Astrocyte of the spinal cord (primary cell): ENCODE measurements at regions not wholly inside any gene's neighbourhood (a gene's known extent, or its start where the extent isn't known, plus 50 kb on each side); places are given as distances from the start of the nearest gene placed in this dataset.
"Not testable (repeated sequence)": the region's sequence is repeated elsewhere in the genome, so short reads cannot be mapped to it uniquely, and the experiment has no call there.

Experiments used
- DNase-seq: peaks from one replicate; pipeline ENCODE4 v3.0.0; 2011; ENCODE audit warnings: low read depth, low spot score
- H3K4me3 ChIP-seq: 2 replicates; pipeline ENCODE4 v1.5.1; 2011; ENCODE audit warnings: low read depth, mild to moderate bottlenecking, low read length, moderate library complexity
- in situ Hi-C: cut with HindIII; loops from 2 replicates; pipeline ENCODE4 v1.10.0; 2017; ENCODE audit warnings: low sequenced_read_pairs
- TF ChIP-seq, protein P1 (sequence below): IDR thresholded peaks from 2 replicates; pipeline ENCODE4 v1.5.1; 2012; ENCODE audit warnings: low read depth, mild to moderate bottlenecking, low read length, inconsistent platforms

DNA sequence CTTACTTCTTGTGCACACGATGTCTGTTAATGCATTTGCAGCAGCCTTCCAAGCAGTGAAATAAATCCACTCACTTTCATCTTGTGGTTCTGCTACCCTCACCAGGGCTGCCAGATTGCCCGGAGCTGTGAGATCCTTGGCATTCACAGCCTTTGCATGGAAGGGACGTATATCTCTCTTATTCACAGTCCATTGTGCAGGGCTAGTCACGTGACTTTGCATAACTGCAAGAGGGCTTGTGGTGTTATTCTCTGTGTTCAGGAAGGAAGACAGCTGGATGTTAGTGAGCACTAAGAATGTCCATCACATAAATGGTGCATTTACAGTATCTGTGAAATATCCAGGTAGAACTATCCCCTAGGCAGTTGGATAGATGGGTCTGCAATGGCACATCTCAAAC, 96.5 kb upstream of the BEND4 start:
- TF ChIP-seq, protein P1, sequence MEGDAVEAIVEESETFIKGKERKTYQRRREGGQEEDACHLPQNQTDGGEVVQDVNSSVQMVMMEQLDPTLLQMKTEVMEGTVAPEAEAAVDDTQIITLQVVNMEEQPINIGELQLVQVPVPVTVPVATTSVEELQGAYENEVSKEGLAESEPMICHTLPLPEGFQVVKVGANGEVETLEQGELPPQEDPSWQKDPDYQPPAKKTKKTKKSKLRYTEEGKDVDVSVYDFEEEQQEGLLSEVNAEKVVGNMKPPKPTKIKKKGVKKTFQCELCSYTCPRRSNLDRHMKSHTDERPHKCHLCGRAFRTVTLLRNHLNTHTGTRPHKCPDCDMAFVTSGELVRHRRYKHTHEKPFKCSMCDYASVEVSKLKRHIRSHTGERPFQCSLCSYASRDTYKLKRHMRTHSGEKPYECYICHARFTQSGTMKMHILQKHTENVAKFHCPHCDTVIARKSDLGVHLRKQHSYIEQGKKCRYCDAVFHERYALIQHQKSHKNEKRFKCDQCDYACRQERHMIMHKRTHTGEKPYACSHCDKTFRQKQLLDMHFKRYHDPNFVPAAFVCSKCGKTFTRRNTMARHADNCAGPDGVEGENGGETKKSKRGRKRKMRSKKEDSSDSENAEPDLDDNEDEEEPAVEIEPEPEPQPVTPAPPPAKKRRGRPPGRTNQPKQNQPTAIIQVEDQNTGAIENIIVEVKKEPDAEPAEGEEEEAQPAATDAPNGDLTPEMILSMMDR, result no peak
- no peak overlapping the region for H3K4me3 ChIP-seq
- no peak for DNase-seq
- in situ Hi-C loops, result no loop called here

GRCh38 chr4:42252315-42252714, 99.9 kb upstream of the BEND4 start:
- no peak for DNase-seq
- in situ Hi-C loops, result no loop called here
- no peak overlapping the region for H3K4me3 ChIP-seq
- TF ChIP-seq, protein P1, result no peak

DNA sequence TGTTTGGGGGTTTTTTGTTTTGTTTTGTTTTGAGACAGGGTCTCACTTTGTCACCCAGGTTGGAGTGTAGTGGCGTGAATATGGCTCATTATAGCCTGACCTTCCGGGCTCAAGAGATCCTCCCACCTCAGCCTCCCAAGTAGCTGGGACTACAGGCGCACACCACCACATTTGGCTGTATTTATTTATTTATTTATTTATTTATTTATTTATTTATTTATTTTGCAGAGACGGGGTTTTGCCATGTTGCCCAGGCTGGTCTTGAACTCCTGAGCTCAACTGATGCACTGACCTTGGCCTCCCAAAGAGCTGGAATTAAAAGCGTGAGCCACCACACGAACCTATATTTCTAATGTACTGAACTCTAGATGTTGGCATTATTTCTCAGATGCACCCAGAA, 105.2 kb upstream of the BEND4 start:
- H3K4me3 ChIP-seq, in situ Hi-C loops, DNase-seq: not testable (repeated sequence)

GRCh38 chr4:42262701-42263490, 110.4 kb upstream of the BEND4 start:
- TF ChIP-seq, protein P1, result no peak
- H3K4me3 ChIP-seq, result no peak overlapping the region
- in situ Hi-C loops, result no loop called here
- no peak for DNase-seq

DNA sequence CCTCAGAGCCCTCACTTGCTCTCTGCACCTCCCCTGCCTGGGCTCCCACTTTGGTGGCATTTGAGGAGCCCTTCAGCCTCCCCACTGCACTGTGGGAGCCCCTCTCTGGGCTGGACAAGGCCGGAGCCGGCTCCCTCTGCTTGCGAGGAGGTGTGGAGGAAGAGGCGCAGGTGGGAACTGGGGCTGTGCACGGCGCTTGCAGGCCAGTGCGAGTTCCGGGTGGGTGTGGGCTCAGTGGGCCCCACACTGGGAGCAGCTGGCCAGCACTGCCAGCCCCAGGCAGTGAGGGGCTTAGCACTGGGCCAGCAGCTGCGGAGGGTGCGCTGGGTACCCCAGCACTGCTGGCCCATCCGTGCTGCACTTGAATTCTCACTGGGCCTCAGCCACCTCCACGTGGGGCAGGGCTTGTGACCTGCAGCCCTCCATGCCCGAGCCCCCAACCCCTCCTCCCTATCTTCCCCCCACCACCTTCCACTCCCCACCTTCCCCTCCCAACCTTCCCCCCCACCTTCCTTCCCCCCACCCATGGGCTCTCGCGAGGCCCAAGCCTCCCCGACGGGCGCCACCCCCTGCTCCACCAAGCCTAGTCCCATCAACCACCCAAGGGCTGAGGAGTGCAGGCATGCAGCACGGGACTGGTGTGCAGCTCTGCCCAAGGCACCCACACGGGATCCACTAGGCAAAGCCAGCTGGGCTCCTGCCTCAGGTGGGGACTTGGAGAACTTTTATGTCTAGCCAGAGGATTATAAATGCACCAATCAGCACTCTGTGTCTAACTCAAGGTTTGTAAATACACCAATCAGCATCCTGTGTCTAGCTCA, 113.5 kb upstream of the BEND4 start:
- H3K4me3 ChIP-seq, result no peak overlapping the region
- TF ChIP-seq, protein P1, result no peak
- no peak for DNase-seq
- in situ Hi-C loops, result no loop called here

GRCh38 chr4:42267724-42268123, 115.3 kb upstream of the BEND4 start:
- DNase-seq, result no peak
- TF ChIP-seq, protein P1, result no peak
- in situ Hi-C loops, result no loop called here
- no peak overlapping the region for H3K4me3 ChIP-seq

DNA sequence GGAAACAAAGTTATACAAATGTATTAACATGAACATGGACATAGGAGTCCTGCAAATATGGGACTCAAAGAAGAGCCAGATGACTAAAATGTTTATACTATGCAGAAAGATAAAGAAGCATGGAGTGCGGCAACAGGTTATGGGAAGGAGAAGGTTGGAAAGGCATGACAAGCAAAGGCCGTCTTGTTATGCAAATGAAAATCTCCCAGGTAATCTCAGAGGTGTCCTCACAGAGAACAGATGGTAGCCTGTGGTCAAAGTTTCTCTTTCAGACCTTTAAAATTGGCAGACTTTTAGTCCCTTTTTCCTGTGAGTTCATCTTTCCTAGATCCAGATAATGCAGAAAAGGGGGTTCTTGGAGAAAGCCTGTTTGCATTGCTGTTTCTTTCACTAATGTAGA, 116.4 kb upstream of the BEND4 start:
- H3K4me3 ChIP-seq, result no peak overlapping the region
- DNase-seq, result no peak
- in situ Hi-C loops, result no loop called here
- TF ChIP-seq, protein P1, result no peak
